Activated CD8-positive, alpha-beta memory T cell treated with anti-CD3 and anti-CD28 coated beads, Interleukin-2, amount 50 U/mL, for 4 hours (primary cell): ENCODE measurements at regions not wholly inside any gene's neighbourhood (a gene's known extent, or its start where the extent isn't known, plus 50 kb on each side); places are given as distances from the start of the nearest gene placed in this dataset.

ENCODE experiments used
- DNase-seq: peaks from one replicate; pipeline ENCODE4 v3.0.0-alpha.2; 2020

- DNase-seq: no peak
These were observed 230.2 kb downstream of the TSHZ3 start for GRCh38 chr19:31118986-31119385.

- DNase-seq: no peak
These were observed 230.8 kb downstream of the TSHZ3 start for GRCh38 chr19:31118287-31118955.

- no peak for DNase-seq
These were observed 234.7 kb downstream of the TSHZ3 start for GRCh38 chr19:31114585-31114984.

GRCh38 chr19:31113293-31113692 lies 235.9 kb downstream of the TSHZ3 start:
- DNase-seq: no peak

- no peak for DNase-seq
These were observed 237.1 kb downstream of the TSHZ3 start for GRCh38 chr19:31112158-31112557.

GRCh38 chr19:31111741-31112140 lies 237.5 kb downstream of the TSHZ3 start:
- DNase-seq: no peak

- DNase-seq: no peak
These were observed 238.9 kb downstream of the TSHZ3 start for GRCh38 chr19:31110336-31110735.

- no peak for DNase-seq
These were observed 239.6 kb downstream of the TSHZ3 start for GRCh38 chr19:31109636-31110035.

- no peak for DNase-seq
These were observed 242.1 kb downstream of the TSHZ3 start for GRCh38 chr19:31107096-31107495.

- DNase-seq: no peak
These were observed 243.5 kb downstream of the TSHZ3 start for GRCh38 chr19:31105761-31106160.

- no peak for DNase-seq
These were observed 244.8 kb downstream of the TSHZ3 start for GRCh38 chr19:31104451-31104850.

GRCh38 chr19:31103228-31103627 lies 246.0 kb downstream of the TSHZ3 start:
- no peak for DNase-seq

GRCh38 chr19:31102674-31103073 lies 246.6 kb downstream of the TSHZ3 start:
- DNase-seq: no peak

- no peak for DNase-seq
These were observed 248.3 kb downstream of the TSHZ3 start for GRCh38 chr19:31100981-31101380.

GRCh38 chr19:31100206-31100590 lies 249.0 kb downstream of the TSHZ3 start:
- DNase-seq: no peak

GRCh38 chr19:31099515-31100205 lies 249.6 kb downstream of the TSHZ3 start:
- no peak for DNase-seq

- no peak for DNase-seq
These were observed 250.4 kb downstream of the TSHZ3 start for GRCh38 chr19:31098836-31099235.

GRCh38 chr19:31096935-31097545 lies 252.2 kb downstream of the TSHZ3 start:
- no peak for DNase-seq

- DNase-seq: no peak
These were observed 253.0 kb downstream of the TSHZ3 start for GRCh38 chr19:31096062-31096830.

GRCh38 chr19:31095100-31095804 lies 254.0 kb downstream of the TSHZ3 start:
- no peak for DNase-seq

- DNase-seq: no peak
These were observed 257.0 kb downstream of the TSHZ3 start for GRCh38 chr19:31092274-31092673.

- DNase-seq: no peak
These were observed 259.6 kb downstream of the TSHZ3 start for GRCh38 chr19:31089681-31090080.

GRCh38 chr19:31085125-31085524 lies 264.1 kb downstream of the TSHZ3 start:
- DNase-seq: no peak
